Osteocyte (in vitro differentiated cells): ENCODE measurements at regions not wholly inside any gene's neighbourhood (a gene's known extent, or its start where the extent isn't known, plus 50 kb on each side); places are given as distances from the start of the nearest gene placed in this dataset.
A peak's percentile ranks its signal among the peaks of the same experiment; 100 is the strongest.

Experiments used
- DNase-seq: peaks from one replicate; pipeline ENCODE4 v3.0.0; 2021; ENCODE audit warnings: mixed read lengths; ENCODE audit not compliant: unreplicated experiment; ENCODE audit errors: extremely low spot score
- H3K27ac Mint-ChIP-seq: one replicate; pipeline ENCODE4 v1.8.0; 2021; ENCODE audit warnings: mild to moderate bottlenecking, mixed read lengths; ENCODE audit not compliant: unreplicated experiment
- H3K27me3 Mint-ChIP-seq: one replicate; pipeline ENCODE4 v1.8.0; 2021; ENCODE audit warnings: mixed read lengths; ENCODE audit not compliant: unreplicated experiment
- H3K36me3 Mint-ChIP-seq: one replicate; pipeline ENCODE4 v1.8.0; 2021; ENCODE audit warnings: mixed read lengths; ENCODE audit not compliant: unreplicated experiment
- H3K4me1 Mint-ChIP-seq: one replicate; pipeline ENCODE4 v1.8.0; 2021; ENCODE audit warnings: mixed read lengths; ENCODE audit not compliant: unreplicated experiment
- H3K4me3 Mint-ChIP-seq: one replicate; pipeline ENCODE4 v1.8.0; 2021; ENCODE audit warnings: mild to moderate bottlenecking, moderate library complexity, mixed read lengths; ENCODE audit not compliant: unreplicated experiment
- H3K9me3 Mint-ChIP-seq: one replicate; pipeline ENCODE4 v1.8.0; 2021; ENCODE audit warnings: mixed read lengths; ENCODE audit not compliant: unreplicated experiment
- TF ChIP-seq, protein P1 (sequence below): fragments of 200-600 bp; sonication (generic); IDR thresholded peaks from 2 replicates; pipeline ENCODE4 v1.5.0; 2021; ENCODE audit warnings: antibody characterized with exemption, mild to moderate bottlenecking, moderate library complexity

DNA sequence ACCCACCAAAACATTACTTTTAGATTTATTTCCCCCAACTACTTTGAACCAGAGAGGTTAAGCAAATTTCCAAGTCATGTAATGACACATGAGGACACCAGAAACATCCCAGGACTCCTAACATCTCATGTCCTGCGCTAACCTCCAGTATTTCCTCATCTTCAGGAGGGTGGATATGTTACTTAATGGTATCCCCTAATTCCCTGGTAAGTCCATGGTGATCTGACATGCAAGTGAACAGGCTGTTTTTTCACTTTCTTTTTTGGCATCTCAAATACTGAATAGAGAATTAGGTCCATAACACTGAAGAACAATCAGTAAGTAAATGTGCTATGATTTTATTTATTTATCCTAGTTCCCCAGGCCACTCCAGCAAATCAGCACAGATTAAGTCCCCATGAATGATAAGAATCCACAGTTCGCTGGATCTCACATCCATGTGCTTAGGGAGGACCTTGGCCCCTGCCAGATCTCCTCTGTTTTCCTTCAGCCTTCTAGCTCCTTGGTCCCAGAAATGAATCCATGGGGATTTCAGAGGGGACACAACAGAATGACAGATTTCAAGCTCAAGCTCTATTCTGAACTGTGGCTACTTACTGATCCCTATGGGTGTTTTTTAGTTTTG, 334.6 kb downstream of the CDC5L start:
- Mint-ChIP-seq H3K36me3 (no peaks in the 10 kb centered on the region), H3K4me1 (peaks cover 19% of the 10 kb centered on the region), H3K27ac (no peak overlapping the region), H3K9me3 (no peaks in the 10 kb centered on the region), H3K4me3 (no peak overlapping the region), H3K27me3 (peaks cover 4% of the 10 kb centered on the region)
- TF ChIP-seq, protein P1, sequence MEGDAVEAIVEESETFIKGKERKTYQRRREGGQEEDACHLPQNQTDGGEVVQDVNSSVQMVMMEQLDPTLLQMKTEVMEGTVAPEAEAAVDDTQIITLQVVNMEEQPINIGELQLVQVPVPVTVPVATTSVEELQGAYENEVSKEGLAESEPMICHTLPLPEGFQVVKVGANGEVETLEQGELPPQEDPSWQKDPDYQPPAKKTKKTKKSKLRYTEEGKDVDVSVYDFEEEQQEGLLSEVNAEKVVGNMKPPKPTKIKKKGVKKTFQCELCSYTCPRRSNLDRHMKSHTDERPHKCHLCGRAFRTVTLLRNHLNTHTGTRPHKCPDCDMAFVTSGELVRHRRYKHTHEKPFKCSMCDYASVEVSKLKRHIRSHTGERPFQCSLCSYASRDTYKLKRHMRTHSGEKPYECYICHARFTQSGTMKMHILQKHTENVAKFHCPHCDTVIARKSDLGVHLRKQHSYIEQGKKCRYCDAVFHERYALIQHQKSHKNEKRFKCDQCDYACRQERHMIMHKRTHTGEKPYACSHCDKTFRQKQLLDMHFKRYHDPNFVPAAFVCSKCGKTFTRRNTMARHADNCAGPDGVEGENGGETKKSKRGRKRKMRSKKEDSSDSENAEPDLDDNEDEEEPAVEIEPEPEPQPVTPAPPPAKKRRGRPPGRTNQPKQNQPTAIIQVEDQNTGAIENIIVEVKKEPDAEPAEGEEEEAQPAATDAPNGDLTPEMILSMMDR: no peak
- no peak for DNase-seq

DNA sequence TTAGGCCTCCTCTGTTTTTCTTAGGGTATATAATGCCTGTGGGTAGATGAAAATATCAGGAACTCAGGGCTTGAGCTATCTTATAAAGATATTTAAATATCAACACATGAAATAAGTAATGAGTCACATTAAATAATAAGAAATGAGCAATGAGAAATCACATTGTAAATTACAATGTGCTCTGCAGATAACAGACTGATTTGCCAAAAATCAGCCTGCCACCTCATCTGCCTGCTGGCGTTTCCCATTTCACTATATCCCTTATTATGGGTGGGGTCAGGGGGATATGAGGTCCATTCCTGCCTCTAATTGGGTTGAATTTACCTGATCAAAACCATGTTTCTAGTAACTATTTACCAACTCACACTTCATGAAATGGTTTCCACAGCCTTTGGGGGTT, 335.2 kb downstream of the CDC5L start:
- no peak for DNase-seq
- Mint-ChIP-seq H3K27me3 (peaks cover 4% of the 10 kb centered on the region), H3K4me3 (no peak overlapping the region), H3K4me1 (peaks cover 19% of the 10 kb centered on the region), H3K36me3 (no peaks in the 10 kb centered on the region), H3K9me3 (no peaks in the 10 kb centered on the region), H3K27ac (no peak overlapping the region)
- TF ChIP-seq, protein P1: no peak

DNA sequence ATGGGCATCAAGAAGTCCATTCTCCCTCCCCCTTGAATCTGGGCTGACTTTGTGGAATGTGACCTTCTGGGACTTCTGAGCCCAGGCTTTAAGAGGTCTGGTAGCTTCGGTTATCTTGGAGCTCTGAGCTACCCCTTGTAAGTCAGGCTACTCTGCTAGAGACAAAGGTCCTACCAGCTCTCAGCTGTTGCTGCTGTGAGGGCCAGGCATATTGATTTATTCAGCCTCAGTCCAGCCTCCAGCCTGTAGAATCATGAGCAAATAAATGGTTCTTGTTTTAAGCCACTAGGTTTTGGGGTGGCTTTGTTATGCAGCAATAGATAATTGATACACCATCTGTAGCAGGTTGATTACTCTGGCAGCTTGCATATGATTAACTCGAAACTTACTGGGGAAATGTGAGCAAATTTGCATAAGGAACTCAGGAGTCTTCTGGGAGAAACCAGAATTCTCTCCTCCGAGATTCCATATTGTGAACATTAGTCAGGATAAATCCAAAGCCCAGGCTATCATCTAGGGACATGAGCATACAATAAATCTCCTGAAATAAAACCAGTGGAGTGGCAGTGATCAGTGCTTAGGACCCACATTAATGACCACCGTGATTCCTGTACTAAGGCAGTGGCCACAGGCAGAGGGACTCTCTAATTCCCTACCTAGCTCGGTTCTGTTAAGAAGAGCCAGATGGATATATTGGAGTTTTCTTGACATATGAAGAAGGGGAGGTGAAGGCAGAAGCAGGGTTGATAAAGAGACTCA, 336.1 kb downstream of the CDC5L start:
- no peak overlapping the region for H3K27ac Mint-ChIP-seq
- DNase-seq: peak; percentile 10
- peaks cover 4% of the 10 kb centered on the region for H3K27me3 Mint-ChIP-seq
- H3K9me3 Mint-ChIP-seq: no peaks in the 10 kb centered on the region
- peaks cover 19% of the 10 kb centered on the region for H3K4me1 Mint-ChIP-seq
- no peak overlapping the region for H3K4me3 Mint-ChIP-seq
- no peaks in the 10 kb centered on the region for H3K36me3 Mint-ChIP-seq
- TF ChIP-seq, protein P1: no peak

DNA sequence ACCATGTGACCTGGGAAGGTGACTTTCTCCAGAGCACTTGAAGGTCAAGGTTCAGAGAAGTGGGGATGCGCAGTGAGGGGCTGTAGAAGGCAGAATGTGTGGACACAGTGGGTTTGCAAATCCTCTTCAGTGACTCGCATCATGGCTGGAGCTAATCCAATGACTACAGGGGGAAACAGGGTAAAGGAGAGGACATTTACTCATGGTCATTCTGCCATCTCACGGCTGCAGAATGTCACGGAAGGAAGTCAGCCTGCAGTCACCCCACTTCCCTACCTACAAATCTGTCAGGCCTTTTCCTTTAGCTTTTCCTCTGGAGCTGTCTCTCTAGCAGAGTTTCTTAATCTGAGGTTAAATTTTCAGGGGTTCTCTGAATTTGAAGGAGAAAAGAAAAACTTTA, 337.6 kb downstream of the CDC5L start:
- no peaks in the 10 kb centered on the region for H3K36me3 Mint-ChIP-seq
- peaks cover 22% of the 10 kb centered on the region for H3K4me1 Mint-ChIP-seq
- TF ChIP-seq, protein P1: no peak
- no peak overlapping the region for H3K27ac Mint-ChIP-seq
- no peaks in the 10 kb centered on the region for H3K9me3 Mint-ChIP-seq
- H3K27me3 Mint-ChIP-seq: no peaks in the 10 kb centered on the region
- no peak for DNase-seq
- H3K4me3 Mint-ChIP-seq: no peak overlapping the region
